Epidermal melanocyte (primary cell): ENCODE measurements at regions not wholly inside any gene's neighbourhood (a gene's known extent, or its start where the extent isn't known, plus 50 kb on each side); places are given as distances from the start of the nearest gene placed in this dataset.

Source experiments
- DNase-seq: peaks from one replicate; pipeline ENCODE4 v3.0.0; 2011; ENCODE audit warnings: low spot score; ENCODE audit not compliant: insufficient read length

DNA sequence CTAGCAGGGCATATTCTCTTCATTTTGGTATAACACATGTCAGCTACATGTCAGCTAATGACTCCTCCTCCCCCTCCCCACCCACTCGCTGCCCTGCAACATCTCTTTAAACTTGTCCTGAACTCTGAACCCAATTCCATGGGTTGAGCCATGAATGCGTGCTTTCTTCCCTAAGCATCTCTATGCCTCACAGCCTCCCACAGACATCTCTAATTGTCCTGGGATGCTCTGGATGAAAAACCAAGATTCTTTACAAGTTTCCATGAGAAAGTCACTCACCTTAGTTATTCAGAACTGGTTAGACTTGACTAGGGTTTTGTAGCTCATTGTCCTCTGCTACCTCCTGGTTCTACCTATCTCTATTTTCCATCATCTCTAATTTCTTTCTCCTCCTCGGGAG lies 629.1 kb downstream of the TBL1XR1 start:
- no peak for DNase-seq

DNA sequence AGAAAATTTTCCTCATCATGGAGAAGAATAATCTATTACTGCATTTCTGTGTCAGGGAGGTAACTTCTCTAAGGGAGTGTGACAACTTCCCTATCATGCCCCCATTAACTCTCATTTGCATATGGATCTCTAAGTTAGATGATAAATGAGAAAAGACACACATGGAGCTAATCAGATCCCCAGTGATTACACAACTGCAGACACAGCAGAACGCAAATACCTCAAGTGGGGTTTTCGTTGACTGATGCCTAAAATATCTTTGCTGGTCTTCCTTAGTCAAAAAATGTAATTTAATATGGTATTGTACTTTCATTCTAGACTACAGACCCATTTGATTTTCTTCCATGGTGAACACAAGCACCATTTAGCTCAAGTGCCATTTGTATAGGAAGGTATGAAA lies 630.5 kb downstream of the TBL1XR1 start:
- no peak for DNase-seq

DNA sequence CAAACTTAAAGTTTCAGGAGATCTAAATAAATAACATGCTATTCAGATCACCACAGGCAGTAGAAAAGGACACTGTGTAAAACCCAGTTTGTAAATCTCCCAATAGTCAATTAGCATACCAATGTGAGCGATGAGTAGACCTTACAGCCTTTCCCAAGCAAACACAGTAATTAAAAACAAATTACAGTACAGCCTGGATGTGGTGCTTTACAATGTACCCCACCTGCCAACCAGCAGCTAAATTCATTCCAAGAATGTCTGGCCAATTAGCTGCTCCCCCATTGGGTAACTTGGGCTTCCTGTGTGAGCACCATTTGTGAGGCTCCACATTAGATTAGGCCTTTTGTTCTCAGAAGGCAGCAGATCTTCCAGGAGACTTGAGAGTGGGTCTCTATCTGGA lies 635.0 kb downstream of the TBL1XR1 start:
- DNase-seq = no peak

DNA sequence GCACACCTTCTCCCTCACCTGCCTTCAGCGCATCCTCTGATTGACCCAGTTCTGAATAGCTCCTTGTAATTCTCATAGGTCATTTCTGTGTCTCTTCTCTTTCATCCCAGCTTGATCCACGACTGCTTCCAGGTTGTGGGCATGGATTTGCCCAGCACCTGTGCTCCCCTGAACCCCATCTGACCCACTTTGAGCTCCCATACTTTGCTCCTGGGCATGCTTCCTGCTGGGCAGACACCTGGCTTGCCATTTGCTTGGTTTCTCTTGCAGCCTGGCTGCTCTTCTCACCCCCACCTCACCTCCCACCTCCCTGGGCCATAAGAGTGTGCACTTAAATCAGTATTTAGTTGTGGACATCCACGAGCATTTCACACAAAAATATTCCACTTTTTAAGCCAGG lies 635.5 kb downstream of the TBL1XR1 start:
- DNase-seq = no peak

DNA sequence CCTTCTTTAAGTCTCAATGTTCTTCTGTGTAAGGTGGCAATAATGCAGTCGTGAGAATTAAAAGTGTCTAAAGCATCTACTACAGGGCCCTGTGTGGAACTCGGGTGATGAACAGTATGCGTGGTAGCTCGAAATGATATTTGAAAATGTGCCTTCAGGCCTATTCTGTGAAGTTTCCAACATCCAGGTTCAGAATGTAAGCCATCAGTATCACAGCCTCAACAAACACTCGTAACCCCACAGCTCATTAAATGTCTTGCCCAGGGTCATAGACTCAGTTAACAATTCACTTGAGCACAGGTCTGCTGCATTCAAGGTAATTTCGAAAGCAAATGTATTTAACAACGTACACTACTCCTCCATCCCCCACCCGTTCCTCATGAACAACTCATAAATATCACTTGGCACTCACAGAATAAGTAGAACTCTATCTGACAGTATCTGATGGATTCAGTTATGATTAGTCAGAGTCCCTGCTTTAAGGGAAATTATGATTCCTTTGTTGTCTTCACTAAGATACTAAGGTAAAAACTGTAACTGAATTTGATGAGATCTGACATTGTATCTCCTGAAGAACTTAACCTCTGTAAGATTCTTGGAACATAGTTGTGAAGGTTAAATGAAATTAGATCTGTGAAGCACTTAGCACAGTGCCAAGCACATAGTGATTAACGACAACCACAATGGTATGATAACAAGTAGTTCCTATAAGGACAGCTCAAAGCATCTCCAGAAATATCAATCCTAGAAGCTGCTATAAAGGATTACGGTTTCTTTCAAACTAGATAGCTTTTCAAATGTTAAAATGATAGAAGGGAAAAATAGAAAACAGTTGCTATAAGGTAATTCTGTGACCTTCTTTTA lies 642.3 kb downstream of the TBL1XR1 start:
- no peak for DNase-seq

DNA sequence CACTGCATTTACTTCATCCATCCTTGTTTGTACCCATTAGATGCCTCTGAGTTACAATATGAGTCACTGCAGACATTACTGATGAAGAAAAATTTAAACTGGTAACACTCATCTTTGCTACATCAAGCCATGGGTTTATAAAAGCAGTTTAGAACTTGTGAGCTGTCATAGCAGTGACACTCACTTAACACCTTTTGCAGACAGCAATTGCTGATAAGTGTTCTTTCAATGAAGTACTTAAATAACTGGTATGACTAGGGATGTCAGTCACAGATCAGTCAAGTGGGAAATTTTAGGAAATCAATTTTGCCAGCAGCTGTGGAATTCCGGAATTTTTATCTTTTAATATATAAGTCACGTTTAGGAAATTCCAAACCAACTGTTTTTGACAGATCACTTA lies 643.0 kb downstream of the TBL1XR1 start:
- DNase-seq = no peak

DNA sequence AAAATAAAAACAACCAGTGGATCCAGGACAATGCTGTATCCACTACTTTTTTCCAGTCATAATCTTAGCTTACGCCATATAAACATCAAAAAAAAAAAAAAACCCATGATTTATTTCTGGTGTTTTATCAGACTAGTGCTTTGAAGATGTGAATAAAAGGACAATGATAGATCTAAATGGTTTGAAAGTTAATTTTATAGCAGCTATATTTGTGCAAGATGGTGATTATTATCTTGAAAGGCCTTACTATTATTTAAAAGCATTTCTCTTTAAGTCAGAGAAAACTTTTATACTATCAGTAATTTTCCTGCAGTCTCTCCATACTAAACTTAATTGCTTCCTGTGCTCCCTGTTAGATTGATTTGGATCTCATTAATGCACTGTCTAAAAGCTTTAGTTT lies 670.3 kb downstream of the TBL1XR1 start:
- no peak for DNase-seq

DNA sequence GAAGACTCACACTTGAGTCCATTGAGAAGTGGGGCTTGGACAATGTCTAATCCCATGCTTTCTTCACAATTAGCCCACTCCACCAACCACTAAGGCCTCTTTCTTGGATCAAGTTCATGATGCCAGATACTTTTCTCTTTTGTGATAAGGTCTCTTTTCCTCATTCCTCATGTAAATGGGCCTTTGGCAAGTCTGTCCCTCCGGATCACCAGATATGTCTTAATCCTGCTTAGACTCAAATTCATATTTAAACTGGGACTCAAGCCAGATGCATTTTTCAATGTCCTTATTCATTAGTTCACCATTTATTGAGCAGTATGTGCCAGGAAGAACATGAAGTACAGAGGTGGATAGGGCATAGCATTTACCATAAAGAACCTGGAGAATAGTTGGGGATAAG lies 671.1 kb downstream of the TBL1XR1 start:
- no peak for DNase-seq

DNA sequence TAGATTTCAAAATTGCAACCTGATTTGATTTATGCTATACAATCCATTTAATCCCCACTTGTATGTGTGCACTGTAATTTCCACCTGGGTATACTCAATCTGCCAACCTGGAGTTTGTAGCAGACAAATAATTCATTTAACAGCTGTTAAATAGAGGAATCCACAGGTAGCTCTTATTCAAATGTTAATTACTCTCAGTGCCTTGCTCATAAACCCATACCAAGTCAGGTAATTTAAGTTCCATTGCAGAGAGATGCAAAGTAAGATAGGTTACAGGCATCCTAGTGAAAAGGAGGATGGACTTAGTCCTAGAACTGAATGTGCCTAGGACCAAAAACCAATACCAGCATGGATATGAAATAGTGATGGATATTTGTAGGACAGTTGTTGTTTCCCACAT lies 674.2 kb downstream of the TBL1XR1 start:
- no peak for DNase-seq

DNA sequence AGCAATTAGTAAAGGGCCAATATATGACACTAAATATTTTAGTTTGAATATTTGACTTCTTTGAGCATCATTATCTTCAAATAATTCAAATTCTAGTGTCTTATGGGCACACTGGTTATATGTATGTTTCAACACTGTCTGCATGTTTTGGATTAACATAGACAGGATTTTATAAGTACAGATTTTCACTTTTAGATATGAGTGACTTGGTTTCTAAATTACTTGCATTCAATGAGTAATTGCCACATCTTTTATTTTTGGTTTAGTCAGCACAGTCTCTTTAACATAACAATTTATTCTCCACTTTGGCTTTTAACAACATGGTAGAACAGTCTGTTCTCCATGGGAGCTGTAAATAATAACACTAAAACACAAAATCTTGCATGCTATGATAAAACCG lies 674.8 kb downstream of the TBL1XR1 start:
- DNase-seq = no peak

DNA sequence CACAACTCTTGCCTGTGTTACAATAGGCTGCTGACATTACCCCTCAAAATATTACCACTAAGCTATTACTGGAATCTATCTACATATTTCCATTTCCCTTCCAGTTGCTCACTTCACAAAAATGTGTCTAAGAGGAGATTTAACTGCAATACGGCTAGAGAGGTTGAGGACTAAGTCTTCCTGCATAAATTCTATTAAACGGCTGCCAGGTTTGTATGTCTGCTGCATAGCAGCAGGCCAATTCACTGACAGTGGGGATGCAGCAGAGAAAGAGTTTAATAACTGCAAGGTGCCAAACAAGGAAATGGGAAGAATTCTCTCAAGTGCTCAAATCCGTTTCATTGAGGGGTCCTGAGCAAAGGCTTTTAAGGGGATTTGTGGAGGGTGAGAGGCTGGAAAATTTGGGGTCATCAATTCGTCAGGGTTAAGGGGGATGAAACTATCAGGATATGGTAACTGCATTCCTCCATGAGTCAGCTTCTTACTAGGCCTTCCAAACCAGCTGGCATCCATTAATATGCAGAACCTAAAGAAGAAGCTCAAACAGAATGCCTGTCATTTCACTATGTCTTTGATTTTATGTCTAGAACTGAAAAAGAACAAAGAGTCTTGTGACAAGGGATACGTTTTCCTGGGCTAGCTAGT lies 675.6 kb downstream of the TBL1XR1 start:
- no peak for DNase-seq

DNA sequence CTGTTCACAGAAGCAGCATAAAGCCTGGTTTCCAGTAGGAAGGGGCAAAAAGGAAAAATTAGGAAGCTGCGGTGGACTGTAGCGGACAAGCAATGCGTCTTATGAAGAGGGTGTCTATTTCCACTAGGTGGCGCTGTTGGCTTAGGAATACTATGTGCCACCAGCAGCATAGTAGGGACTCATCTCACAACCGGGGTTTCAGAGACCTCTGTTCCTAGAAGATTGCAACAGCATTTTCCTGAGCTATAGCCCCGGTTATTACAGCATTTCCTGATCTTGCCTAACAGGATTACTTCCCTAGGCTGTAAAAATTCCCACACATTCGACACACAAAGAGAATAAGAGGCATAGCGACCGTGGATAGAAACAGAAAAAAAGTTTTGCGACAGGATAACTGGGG lies 683.0 kb downstream of the TBL1XR1 start:
- no peak for DNase-seq

DNA sequence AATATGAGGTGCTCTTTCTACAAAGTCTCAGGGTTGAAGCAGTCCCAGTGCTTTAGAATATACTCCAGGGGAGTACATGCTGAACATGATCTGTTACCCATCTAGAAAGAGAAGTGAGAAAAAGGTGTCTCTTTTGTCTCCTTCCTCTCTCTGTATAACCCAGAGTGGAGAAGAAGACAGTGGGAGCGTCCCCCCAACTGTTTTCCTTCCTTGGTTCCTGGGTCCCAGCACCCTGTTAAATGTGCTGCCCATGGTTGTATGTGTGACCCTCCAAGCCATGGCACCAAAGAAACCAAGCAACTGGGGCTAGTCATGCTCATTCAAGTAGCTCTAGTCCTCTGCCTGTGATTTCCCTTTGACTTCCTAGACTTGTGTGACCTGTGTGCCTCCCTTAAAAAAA lies 683.7 kb downstream of the TBL1XR1 start:
- DNase-seq = no peak

DNA sequence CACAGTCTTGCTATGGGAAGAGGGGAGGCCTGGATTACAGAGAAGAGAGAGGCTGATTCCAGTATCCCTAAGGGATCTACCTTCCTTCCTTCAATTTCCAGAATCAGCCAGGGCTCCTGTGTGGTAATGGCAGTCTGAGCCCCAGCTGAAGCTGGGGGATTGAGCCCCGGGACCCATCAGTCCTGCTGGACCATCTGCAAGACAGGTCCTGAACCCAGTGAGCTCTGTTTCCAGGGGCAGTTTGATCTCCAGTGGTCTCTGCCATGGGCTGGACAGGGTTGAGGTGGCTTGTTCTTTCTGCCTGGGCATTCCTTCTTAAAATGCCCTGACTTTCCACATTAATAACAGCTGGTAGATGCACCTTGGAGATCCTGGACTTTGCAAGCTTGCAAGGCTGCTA lies 685.2 kb downstream of the TBL1XR1 start:
- DNase-seq = no peak

DNA sequence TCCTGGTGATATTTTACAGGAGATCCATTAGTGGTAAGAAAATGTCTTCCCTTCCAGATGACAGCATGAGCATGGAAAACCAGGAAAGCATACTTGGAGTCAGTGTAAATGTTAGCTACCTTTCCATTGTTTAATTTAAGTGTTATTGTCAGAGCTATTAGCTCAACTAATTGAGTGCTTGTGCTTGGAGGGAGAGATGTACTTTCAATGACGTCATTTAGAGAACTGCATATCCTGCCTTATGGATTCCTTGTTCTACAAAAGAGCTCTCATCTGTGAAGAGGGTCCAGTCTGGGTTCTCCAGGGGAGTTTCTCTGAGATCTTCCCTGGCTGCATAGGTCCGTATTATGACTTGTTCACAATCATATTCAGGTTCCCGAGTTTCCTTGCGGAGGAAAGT lies 687.2 kb downstream of the TBL1XR1 start:
- DNase-seq = no peak

DNA sequence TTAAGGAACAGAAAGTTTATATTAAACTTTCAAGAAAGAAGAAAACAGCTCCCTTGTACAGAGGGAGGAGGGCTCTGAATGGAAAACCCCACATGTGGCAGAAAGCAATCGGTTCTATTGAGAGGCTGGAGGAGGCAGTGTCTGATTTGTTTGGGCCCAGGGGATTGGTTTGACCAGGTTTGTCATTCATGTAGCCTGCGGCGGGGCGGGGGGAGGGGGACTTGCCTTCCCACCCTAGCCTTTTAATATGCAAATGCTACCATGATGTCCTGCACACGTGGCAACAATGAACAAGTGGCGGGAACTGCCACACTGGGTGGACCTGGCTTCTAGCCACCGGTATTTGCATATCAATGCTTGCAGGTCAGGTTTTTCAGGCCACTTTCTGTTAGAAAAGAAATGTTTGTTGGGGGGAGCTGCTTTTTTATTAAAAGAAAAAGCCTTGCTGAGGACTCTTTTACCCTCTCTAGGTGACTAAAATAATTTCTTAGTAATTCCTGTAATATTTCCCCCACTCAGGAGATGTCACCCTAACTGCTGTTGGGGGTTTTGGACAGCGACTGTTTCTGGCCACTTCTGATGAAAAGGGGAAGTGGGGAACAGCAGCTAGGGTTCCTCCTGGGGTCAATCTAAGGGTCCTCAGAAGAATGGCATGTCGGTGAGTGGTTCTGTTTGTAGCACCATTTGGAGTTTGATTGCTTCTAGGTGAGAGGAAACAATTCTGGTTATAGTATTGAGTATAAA lies 691.2 kb downstream of the TBL1XR1 start:
- no peak for DNase-seq

DNA sequence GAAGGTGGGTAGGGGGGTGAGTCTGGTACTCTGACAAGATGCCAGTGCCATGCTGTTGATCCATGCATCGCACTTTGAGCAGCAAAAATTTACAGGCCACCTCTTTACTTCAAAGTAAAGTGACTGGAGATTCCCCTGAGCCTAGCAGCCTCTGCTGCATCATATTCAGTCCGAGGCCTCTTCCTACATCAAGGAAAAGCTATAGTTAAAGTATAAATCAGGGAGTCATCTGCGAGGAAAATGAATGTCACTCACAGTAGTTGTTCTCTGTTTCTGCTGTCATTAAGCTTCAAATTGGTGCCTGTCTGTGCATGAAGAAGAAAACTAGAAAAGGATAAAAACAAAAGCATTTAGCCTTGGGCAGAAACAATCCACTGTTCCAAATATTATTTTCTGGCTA lies 706.2 kb downstream of the TBL1XR1 start:
- DNase-seq = no peak

DNA sequence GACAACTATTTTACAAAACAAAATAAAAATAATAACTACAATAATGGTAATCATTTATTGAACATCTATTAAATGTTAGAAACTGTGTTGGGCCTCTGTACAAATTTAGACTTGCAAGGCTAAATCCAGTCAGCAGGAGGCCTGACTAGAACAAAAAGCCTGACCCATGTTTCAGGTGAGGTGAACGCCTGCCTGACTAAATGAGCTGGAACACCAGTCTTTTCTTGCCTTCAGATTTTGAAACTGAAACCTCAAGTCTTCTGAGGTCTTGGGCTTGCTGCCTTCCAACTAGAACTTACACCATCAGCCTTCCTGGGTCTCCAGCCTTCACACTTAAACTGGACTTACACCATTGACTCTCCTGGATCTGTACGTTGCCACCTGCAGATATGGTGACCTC lies 706.9 kb downstream of the TBL1XR1 start:
- no peak for DNase-seq

DNA sequence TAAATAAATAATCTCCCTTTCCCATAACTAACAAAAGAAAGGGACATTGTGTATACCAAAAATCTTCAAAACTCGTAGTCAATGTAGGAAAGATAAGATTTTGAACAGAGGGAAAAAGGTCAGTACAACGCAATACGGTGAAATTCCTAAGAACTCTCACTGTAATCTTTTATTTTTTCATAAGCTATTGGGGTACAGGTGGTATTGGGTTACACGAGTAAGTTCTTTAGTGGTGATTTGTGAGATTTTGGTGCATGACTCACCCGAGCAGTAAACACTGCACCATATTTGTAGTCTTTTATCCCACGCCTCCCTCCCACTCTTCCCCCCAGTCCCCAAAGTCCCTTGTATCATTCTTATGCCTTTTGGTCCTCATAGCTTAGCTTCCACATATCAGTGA lies 718.0 kb downstream of the TBL1XR1 start:
- no peak for DNase-seq

DNA sequence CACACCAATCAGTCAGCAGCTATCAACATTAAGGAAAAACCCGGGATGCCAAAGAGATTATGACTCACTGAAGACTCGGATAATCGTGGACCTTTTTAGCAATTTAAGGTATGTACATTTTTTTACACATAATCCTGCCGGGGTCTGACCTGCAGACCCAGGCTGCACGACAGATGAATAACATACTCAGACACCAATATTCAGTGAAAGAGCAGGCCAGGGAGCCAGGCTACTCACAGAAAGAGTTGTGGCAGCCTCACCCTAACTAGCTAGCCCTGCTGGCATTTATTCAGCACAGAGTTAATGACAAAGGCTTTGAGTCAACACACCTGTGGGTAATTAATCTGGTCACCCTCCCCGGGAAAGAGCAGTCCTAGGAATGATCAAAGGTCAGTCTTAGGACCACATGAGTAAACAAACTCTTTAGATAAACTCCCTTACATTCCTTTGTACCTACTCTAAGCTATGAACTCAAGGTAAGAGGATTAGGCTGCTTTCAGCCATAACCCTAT lies 727.5 kb downstream of the TBL1XR1 start:
- DNase-seq = no peak

DNA sequence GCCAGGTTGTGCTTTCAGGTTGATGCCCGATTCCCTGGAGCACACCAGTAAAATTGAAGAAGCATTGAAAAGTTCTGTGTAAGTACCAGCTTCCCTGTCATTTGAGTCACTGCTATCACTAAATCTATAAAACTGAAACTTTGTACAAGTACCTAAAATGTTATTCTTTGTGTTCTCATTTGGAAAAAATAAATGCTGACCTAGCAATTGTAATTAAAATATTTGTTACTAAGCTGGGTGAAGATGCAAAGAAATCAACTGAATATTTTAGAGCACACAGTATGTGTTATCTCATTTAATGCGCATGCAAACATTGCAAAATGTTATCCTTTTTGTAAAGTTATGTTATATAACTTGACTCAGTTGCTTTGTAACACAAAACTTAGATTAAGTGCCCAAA lies 733.7 kb downstream of the TBL1XR1 start:
- DNase-seq = no peak

DNA sequence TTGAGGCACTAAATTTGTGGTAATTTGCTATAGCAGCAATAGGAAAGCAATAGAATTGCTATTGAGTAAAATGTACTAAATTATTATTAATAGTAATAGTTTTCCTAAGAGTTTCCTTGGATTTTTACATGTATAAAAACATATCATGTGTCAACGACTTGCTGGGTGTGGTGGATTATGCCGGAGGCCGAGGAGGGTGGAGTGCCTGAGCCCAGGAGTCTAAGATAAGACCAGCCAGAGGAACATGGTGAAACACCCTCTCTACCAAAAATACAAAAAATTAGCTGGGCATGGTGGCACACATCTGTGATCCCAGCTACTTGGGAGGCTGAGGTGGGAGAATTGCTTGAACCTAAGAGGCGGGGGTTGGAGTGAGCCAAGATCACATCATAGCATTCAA lies 749.9 kb downstream of the TBL1XR1 start:
- DNase-seq = no peak
